Spleen (tissue), 11 donors: ENCODE measurements at regions not wholly inside any gene's neighbourhood (a gene's known extent, or its start where the extent isn't known, plus 50 kb on each side); places are given as distances from the start of the nearest gene placed in this dataset.
A peak's percentile ranks its signal among the peaks of the same experiment; 100 is the strongest.

Experiments used
- DNase-seq: peaks from one replicate; pipeline ENCODE4 v3.0.0-alpha.2; 2020
- H3K27ac ChIP-seq, 8 donors: fragments of 200-600 bp; sonication (generic) in 7 of 8; 1 replicate in 4 of 8; 2 replicates in 4 of 8; pipeline versions ENCODE4 v1.5.0 to v1.8.0; 2016 to 2021; ENCODE audit warnings: inconsistent platforms in 4 of 8, mild to moderate bottlenecking in 4 of 8, moderate library complexity in 1 of 8
- H3K27me3 ChIP-seq, 7 donors: fragments of 200-600 bp; sonication (generic) in 6 of 7; replicated peaks in 1 of 7; 1 replicate in 4 of 7; 2 replicates in 3 of 7; pipeline versions ENCODE4 v1.5.0 to v1.8.0; 2016 to 2021; ENCODE audit warnings: inconsistent platforms in 3 of 7, mild to moderate bottlenecking in 1 of 7
- H3K36me3 ChIP-seq, 6 donors: fragments of 200-600 bp; sonication (generic) in 5 of 6; 1 replicate in 4 of 6; 2 replicates in 2 of 6; pipeline versions ENCODE4 v1.5.0 to v1.8.0; 2016 to 2021; ENCODE audit warnings: inconsistent platforms in 2 of 6
- H3K4me1 ChIP-seq, 6 donors: fragments of 200-600 bp; sonication (generic) in 5 of 6; 1 replicate in 3 of 6; 2 replicates in 3 of 6; pipeline versions ENCODE4 v1.5.0 to v1.8.0; 2016 to 2021; ENCODE audit warnings: inconsistent platforms in 3 of 6
- H3K4me3 ChIP-seq, 8 donors: fragments of 200-600 bp; sonication (generic) in 7 of 8; 1 replicate in 4 of 8; 2 replicates in 4 of 8; pipeline versions ENCODE4 v1.5.0 to v1.8.0; 2016 to 2021; ENCODE audit warnings: inconsistent platforms in 4 of 8, mild to moderate bottlenecking in 4 of 8, moderate library complexity in 2 of 8
- H3K9me3 ChIP-seq, 8 donors: fragments of 200-600 bp; sonication (generic) in 7 of 8; 1 replicate in 4 of 8; 2 replicates in 4 of 8; pipeline versions ENCODE4 v1.5.0 to v1.8.0; 2016 to 2021; ENCODE audit warnings: inconsistent platforms in 4 of 8
- CTCF ChIP-seq, 11 experiments: fragments of 200-600 bp in 7 of 11; fragments of 450-650 bp in 4 of 11; sonication (generic) in 4 of 11; IDR thresholded peaks in 8 of 11; conservative IDR thresholded peaks in 3 of 11; 1 replicate in 7 of 11; 2 replicates in 4 of 11; pipeline versions ENCODE4 v1.4.0 to v1.8.0; 2016 to 2021; ENCODE audit warnings: antibody characterized with exemption in 11 of 11, inconsistent platforms in 4 of 11, mild to moderate bottlenecking in 1 of 11
- POLR2A ChIP-seq, 3 donors: fragments of 450-650 bp; IDR thresholded peaks; one replicate each; pipeline ENCODE4 v1.5.1; 2017; ENCODE audit warnings: antibody characterized with exemption in 3 of 3, mild to moderate bottlenecking in 1 of 3
- POLR2AphosphoS5 ChIP-seq, 3 donors: sonication (generic); formaldehyde crosslinking; IDR thresholded peaks; one replicate each; pipeline ENCODE4 v1.5.1; 2017; ENCODE audit warnings: antibody characterized with exemption in 3 of 3
- WGBS, 5 donors: extraction: QIAGEN DNeasy Blood & Tissue Kit in 3 of 5; methylation state at CpG; one replicate each; pipeline versions ENCODE4 v1.1.5 to v1.1.7; 2013 to 2018; 5-methylcytosine and 5-hydroxymethylcytosine counted together
- intact Hi-C: fragments of 100-400 bp; cut with DNase I; formaldehyde crosslinking; loops from one replicate; pipeline ENCODE4 v1.15.0; 2023; ENCODE audit warnings: low total_unique reads
- donor health status: healthy with polysubstance abuse.
- donor health status: DM: no; HTN: no; CAD: no; lungs with moderate emphysema.
- donor health status: DM: no; HTN: no; CAD: no.
- donor health status: Bipolar disorder and iron deficiency.
- donor health status: healthy.
- donor health status: DM: no; HTN: no; CAD: no.
- donor health status: DM: yes; HTN: yes; CAD: no.

DNA sequence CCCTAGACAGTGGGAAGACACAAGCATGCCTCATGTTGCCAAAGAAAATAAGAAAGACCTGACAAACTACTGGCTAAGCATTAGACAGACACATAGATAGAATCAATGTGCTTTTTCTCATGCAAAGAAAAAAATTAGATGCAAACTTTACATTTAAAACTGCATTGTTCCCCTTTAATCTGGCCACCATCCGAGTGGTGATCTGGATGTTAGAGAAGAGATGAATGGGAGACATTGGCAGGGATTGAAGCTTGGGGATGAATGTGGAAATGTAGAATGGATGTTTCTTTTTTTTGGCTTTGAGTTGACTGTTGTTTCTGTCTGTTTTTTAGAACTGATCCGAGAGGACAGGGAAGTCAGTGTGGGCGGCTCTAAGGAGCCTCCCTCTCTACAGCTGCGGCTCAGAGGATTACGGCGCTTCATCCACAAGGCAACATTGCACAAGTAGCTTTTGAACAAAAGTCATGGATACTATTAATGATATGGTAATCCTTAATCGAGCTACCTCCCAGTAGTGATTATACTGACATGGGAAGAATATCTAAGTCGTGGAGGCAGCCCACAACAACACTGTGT lies 53.0 kb downstream of the HELT start:
- H3K27me3 ChIP-seq, result peaks cover 0 to 9% (median 0%) of the 10 kb centered on the region in 7 donors
- H3K36me3 ChIP-seq, result no peaks in the 10 kb centered on the region
- H3K27ac ChIP-seq, result peak overlapping the region in 1 of 8 donors; percentile 43
- H3K4me1 ChIP-seq, result peaks cover 0 to 7% (median 0%) of the 10 kb centered on the region in 6 donors
- no peak overlapping the region for H3K4me3 ChIP-seq
- DNase-seq, result no peak
- no peak for TF ChIP-seq POLR2A (IDR thresholded peaks at IDR 0.05)
- TF ChIP-seq CTCF (IDR thresholded peaks at IDR 0.05 in 8 of 11, conservative IDR thresholded peaks at IDR 0.05 in 3 of 11), result no peak
- no peak for TF ChIP-seq POLR2AphosphoS5 (IDR thresholded peaks at IDR 0.05)
- 82 to 92% (median 86%) methylated on average over 8 of the region's 8 CpGs for WGBS, 5 donors
- no peaks in the 10 kb centered on the region for H3K9me3 ChIP-seq
- intact Hi-C loops, result no loop called here

DNA sequence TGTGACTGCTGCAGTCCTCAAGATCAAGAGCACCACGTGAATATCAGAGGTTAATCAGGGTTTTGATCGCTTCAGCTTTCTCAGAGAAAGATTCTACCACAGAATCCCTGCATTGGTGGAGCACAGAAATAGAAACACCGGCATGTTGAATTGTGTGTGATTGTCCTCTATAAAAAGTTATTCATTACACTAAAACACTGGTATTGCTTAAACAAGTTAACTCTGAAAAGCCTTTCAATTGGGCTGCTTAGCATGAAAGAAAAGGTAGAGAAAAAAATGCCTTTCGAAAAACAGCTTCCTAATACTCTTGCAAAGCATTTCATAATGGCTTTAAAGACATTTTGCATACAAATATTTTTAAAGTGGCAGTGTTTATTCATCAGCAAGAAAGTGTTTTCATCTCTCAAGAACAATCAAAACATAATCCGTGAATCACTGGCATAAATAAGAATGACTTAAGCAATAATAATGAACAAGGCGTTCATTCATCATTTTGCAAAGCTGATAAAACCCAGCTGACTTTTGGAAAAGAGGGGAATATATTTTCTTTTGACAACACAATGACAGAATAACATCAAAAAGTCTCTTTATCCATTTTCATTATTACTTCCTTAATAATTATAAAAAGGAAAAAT lies 61.1 kb downstream of the HELT start:
- WGBS, 5 donors, result 69 to 84% (median 77%) methylated on average over 6 of the region's 6 CpGs
- H3K4me1 ChIP-seq, result peaks cover 0 to 8% (median 0%) of the 10 kb centered on the region in 6 donors

DNA sequence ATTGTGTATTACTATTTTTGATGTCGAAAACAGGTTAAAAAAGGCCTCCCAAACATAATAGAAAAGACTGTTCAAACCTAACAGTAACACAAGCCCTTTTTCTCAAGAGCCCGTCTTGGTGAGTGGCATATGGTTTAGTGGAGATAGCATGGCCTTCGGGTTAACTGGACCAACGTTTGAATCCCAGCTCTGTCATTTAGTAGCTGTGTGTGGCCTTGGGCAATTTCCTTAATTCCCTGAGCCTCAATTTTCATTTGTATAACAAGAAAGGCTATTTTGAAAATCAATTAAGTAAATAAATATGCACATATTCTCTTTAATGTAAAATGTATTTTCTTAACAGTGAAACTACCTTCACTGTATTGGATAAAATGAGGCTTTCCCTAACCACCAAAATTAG lies 62.3 kb downstream of the HELT start:
- H3K4me1 ChIP-seq, result peaks cover 0 to 8% (median 0%) of the 10 kb centered on the region in 6 donors
- no peak for TF ChIP-seq POLR2A (IDR thresholded peaks at IDR 0.05)
- TF ChIP-seq CTCF (IDR thresholded peaks at IDR 0.05 in 8 of 11, conservative IDR thresholded peaks at IDR 0.05 in 3 of 11), result no peak
- no peak for TF ChIP-seq POLR2AphosphoS5 (IDR thresholded peaks at IDR 0.05)

More for the DNA sequence above, 61.1 kb downstream of the HELT start:
- H3K9me3 ChIP-seq, result no peaks in the 10 kb centered on the region
- no peak for TF ChIP-seq CTCF (IDR thresholded peaks at IDR 0.05 in 8 of 11, conservative IDR thresholded peaks at IDR 0.05 in 3 of 11)
- TF ChIP-seq POLR2A (IDR thresholded peaks at IDR 0.05), result no peak
- TF ChIP-seq POLR2AphosphoS5 (IDR thresholded peaks at IDR 0.05), result no peak
- no peak overlapping the region for H3K4me3 ChIP-seq
- H3K27ac ChIP-seq, result no peak overlapping the region
- DNase-seq, result no peak
- peaks cover 0 to 9% (median 0%) of the 10 kb centered on the region in 7 donors for H3K27me3 ChIP-seq
- no peaks in the 10 kb centered on the region for H3K36me3 ChIP-seq
- intact Hi-C loops, result no loop called here

GRCh38 chr4:185082561-185082960 lies 60.5 kb upstream of the SLC25A4 start:
- Histone ChIP-seq H3K4me1 (peaks cover 0 to 8% (median 0%) of the 10 kb centered on the region in 6 donors), H3K4me3 (no peak overlapping the region), H3K27me3 (peaks cover 0 to 6% (median 0%) of the 10 kb centered on the region in 7 donors), H3K9me3 (no peaks in the 10 kb centered on the region), H3K27ac (no peak overlapping the region), H3K36me3 (no peaks in the 10 kb centered on the region)
- intact Hi-C loops, result no loop called here
- no peak for DNase-seq
- TF ChIP-seq POLR2AphosphoS5 (IDR thresholded peaks at IDR 0.05) (no peak), POLR2A (IDR thresholded peaks at IDR 0.05) (no peak), CTCF (IDR thresholded peaks at IDR 0.05 in 8 of 11, conservative IDR thresholded peaks at IDR 0.05 in 3 of 11) (no peak)
- 38 to 48% (median 43%) methylated on average over 3 of the region's 3 CpGs for WGBS, 5 donors

More for the DNA sequence above, 62.3 kb downstream of the HELT start:
- WGBS, 5 donors, result 64 to 84% (median 75%) methylated on average over 4 of the region's 4 CpGs
- Histone ChIP-seq H3K27me3 (peaks cover 0 to 2% (median 0%) of the 10 kb centered on the region in 7 donors), H3K4me3 (no peak overlapping the region), H3K27ac (no peak overlapping the region), H3K36me3 (no peaks in the 10 kb centered on the region), H3K9me3 (no peaks in the 10 kb centered on the region)
- intact Hi-C loops, result no loop called here
- no peak for DNase-seq
